ENCODE measurements at regions not wholly inside any gene's neighbourhood (a gene's known extent, or its start where the extent isn't known, plus 50 kb on each side); places are given as distances from the start of the nearest gene placed in this dataset.

DNA sequence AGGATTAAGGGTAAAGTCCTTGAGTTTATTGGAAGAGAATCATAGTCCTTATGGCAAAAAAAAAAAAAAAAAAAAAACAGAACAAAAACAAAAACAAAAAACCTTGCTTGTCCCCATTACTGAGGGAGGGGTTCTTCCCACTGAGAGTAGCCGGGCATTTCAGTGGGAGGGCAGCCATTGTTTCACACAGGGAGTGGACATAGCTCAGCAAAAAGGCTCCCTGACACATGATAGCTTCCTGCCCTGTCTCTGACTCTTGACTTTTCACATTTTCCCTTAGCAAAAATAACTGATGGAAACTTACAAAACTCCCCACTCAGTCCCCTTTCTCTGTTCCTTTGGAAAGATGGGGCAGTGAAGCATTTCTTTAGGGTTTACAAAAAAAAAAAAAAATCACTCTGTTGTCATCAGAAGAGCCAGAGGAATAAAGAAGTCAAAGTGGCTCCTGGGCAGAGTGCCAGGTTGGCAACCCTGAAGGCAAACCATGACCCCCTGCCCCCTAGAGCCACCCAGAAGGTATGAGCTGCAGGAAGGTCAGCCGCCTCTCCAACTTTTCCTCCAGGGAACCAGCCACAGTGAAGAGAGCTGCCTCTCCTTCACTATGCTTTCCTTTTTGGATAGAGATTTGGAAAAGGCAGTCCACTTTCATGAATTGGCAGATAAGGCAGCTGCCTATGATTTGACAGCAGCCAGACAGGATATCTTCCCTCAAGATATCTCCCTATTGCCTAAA, 170.6 kb downstream of the KDR start:
- no peak for DNase-seq (ENCODE audit: extremely low read depth, insufficient read length)
- Histone ChIP-seq H3K36me3 (ENCODE audit: control insufficient read depth, insufficient read depth, low read length) (no peaks in the 10 kb centered on the region), H3K4me3 (replicated peaks; ENCODE audit: low read depth, low read length) (no peak overlapping the region), H3K27me3 (replicated peaks; ENCODE audit: control insufficient read depth, insufficient read depth, low read length) (no peaks in the 10 kb centered on the region)
- TF ChIP-seq, protein P1, sequence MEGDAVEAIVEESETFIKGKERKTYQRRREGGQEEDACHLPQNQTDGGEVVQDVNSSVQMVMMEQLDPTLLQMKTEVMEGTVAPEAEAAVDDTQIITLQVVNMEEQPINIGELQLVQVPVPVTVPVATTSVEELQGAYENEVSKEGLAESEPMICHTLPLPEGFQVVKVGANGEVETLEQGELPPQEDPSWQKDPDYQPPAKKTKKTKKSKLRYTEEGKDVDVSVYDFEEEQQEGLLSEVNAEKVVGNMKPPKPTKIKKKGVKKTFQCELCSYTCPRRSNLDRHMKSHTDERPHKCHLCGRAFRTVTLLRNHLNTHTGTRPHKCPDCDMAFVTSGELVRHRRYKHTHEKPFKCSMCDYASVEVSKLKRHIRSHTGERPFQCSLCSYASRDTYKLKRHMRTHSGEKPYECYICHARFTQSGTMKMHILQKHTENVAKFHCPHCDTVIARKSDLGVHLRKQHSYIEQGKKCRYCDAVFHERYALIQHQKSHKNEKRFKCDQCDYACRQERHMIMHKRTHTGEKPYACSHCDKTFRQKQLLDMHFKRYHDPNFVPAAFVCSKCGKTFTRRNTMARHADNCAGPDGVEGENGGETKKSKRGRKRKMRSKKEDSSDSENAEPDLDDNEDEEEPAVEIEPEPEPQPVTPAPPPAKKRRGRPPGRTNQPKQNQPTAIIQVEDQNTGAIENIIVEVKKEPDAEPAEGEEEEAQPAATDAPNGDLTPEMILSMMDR (IDR thresholded peaks at IDR 0.05; ENCODE audit: insufficient read depth, low read length, poor library complexity, severe bottlenecking) = no peak

DNA sequence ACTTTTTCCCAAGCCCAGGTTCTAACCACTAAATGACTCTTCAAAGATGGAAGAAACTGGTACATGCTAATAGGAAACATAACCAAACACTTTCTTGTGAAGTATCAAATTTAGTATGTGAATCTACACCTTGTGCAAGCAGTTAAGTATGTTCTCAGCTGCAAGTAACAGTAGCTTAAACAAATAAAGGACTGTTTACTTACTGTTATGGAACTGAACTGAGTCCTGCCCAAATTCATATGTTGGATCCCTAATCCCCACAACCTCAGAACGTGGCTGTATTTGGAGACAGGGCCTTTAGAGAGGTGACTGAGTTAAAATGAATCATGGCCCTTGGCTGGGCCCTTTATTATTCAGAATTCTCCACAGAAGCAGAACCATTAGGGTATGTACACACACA, 178.7 kb downstream of the KDR start:
- TF ChIP-seq, protein P1 (IDR thresholded peaks at IDR 0.05; ENCODE audit: insufficient read depth, low read length, poor library complexity, severe bottlenecking) = no peak
- DNase-seq (ENCODE audit: extremely low read depth, insufficient read length) = no peak
- Histone ChIP-seq H3K36me3 (ENCODE audit: control insufficient read depth, insufficient read depth, low read length) (no peaks in the 10 kb centered on the region), H3K27me3 (replicated peaks; ENCODE audit: control insufficient read depth, insufficient read depth, low read length) (no peaks in the 10 kb centered on the region), H3K4me3 (replicated peaks; ENCODE audit: low read depth, low read length) (no peak overlapping the region)

DNA sequence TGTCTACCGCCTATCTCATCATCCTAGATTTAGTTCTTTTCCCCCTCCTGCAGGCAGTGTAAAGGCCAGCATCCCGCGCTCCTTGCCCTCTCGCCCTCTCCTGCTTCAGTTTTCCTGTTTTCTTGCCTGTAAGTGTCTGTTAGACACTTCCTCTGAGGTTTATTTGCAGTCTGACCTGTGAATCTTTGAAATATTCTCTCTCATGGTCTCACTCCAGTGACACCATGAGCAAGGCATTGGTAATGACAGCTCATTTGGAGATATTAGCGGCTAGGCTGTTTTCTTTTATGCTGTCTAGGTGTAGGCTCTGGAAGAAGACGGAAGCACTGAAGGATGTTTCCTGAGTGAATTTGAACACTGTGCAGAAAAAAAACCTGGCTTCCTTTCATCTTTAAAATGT, 179.6 kb downstream of the KDR start:
- no peak for DNase-seq (ENCODE audit: extremely low read depth, insufficient read length)
- H3K27me3 ChIP-seq (replicated peaks; ENCODE audit: control insufficient read depth, insufficient read depth, low read length) = no peaks in the 10 kb centered on the region

DNA sequence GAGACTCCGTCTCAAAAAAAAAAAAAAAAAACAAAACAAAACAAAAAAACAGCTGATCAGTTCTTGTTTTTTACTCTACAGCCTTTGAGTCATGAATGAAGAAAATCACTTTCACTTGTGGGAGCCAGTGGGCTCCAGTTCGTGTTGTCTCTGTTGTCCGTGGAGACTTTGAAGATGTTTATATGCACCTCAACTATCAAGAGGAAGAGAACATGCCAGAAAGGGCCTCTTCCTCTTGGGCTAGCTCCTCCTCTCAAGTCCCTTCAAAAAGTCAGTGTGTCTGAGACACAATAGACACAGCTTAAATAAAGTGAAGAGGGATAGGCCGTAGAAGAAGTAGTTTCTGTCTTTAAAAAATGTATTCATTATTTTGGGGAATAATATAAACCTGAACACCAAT, 182.7 kb downstream of the KDR start:
- no peak for DNase-seq (ENCODE audit: extremely low read depth, insufficient read length)
- no peak overlapping the region for H3K4me3 ChIP-seq (replicated peaks; ENCODE audit: low read depth, low read length)
- TF ChIP-seq, protein P1 (IDR thresholded peaks at IDR 0.05; ENCODE audit: insufficient read depth, low read length, poor library complexity, severe bottlenecking) = no peak
- no peaks in the 10 kb centered on the region for H3K36me3 ChIP-seq (ENCODE audit: control insufficient read depth, insufficient read depth, low read length)
- H3K27me3 ChIP-seq (replicated peaks; ENCODE audit: control insufficient read depth, insufficient read depth, low read length) = no peaks in the 10 kb centered on the region

More for the DNA sequence above, 179.6 kb downstream of the KDR start:
- H3K4me3 ChIP-seq (replicated peaks; ENCODE audit: low read depth, low read length) = no peak overlapping the region
- H3K36me3 ChIP-seq (ENCODE audit: control insufficient read depth, insufficient read depth, low read length) = no peaks in the 10 kb centered on the region
- TF ChIP-seq, protein P1 (IDR thresholded peaks at IDR 0.05; ENCODE audit: insufficient read depth, low read length, poor library complexity, severe bottlenecking) = no peak

DNA sequence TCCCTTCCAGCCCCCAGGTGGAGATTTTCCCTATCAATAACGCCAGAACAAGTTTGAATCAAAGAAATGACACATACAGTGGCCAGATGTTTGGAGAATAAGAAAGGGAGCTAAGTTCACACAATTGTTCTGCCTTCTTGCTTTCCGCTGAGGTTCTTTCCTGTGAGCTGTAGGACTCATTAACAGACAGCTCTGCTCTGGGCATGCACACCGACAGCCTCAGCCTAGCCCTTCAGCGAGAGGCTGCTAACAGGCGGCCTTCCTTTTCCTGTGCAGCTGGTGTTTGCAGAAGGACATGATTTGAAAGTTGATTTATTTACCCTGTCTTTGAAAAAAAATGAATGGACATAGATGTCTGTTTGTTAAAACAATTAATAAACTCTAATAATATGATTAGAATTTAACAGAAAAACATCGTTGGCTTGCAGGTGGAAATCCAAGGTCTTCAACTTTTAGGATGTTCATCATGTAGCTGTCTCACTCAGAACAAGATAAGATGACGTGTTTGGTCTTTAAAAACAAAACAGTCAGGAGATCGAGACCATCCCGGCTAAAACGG, 183.3 kb downstream of the KDR start:
- Histone ChIP-seq H3K4me3 (replicated peaks; ENCODE audit: low read depth, low read length) (no peak overlapping the region), H3K27me3 (replicated peaks; ENCODE audit: control insufficient read depth, insufficient read depth, low read length) (no peaks in the 10 kb centered on the region), H3K36me3 (ENCODE audit: control insufficient read depth, insufficient read depth, low read length) (no peaks in the 10 kb centered on the region)
- TF ChIP-seq, protein P1 (IDR thresholded peaks at IDR 0.05; ENCODE audit: insufficient read depth, low read length, poor library complexity, severe bottlenecking) = no peak
- no peak for DNase-seq (ENCODE audit: extremely low read depth, insufficient read length)

Data from GM06990 (cell line).